Keratinocyte (primary cell): ENCODE measurements at regions not wholly inside any gene's neighbourhood (a gene's known extent, or its start where the extent isn't known, plus 50 kb on each side); places are given as distances from the start of the nearest gene placed in this dataset.

Experiments used
- DNase-seq: peaks from one replicate; pipeline ENCODE4 v3.0.0-alpha.2; 2011; ENCODE audit warnings: low read depth, missing footprints, low spot score
- FAIRE-seq: peaks from 2 replicates; lab custom pipeline; 2011; peaks lifted over from hg19 to GRCh38; lab: Jason Lieb, UNC
- H2AFZ ChIP-seq: 2 replicates; pipeline ENCODE4 v1.6.0; 2012; ENCODE audit warnings: low read length, control low read depth, inconsistent platforms; ENCODE audit not compliant: control insufficient read depth
- H3K27ac ChIP-seq: 2 replicates; pipeline ENCODE4 v1.5.1; 2011; ENCODE audit warnings: low read length; ENCODE audit not compliant: control insufficient read depth, insufficient read depth
- H3K27me3 ChIP-seq: 3 replicates; pipeline ENCODE4 v1.6.0; 2011; ENCODE audit warnings: low read length; ENCODE audit not compliant: control insufficient read depth, insufficient read depth; ENCODE audit errors: extremely low read depth
- H3K36me3 ChIP-seq, 2 experiments: 2 replicates in 1 of 2; 3 replicates in 1 of 2; pipeline ENCODE4 v1.5.1; 2011; ENCODE audit warnings: low read length in 2 of 2, mild to moderate bottlenecking in 1 of 2; ENCODE audit not compliant: control insufficient read depth in 2 of 2, insufficient read depth in 2 of 2; ENCODE audit errors: extremely low read depth in 1 of 2
- H3K4me1 ChIP-seq: 3 replicates; pipeline ENCODE4 v1.5.1; 2011; ENCODE audit warnings: low read length; ENCODE audit not compliant: control insufficient read depth, insufficient read depth; ENCODE audit errors: extremely low read depth
- H3K4me2 ChIP-seq: 3 replicates; pipeline ENCODE4 v1.6.0; 2011; ENCODE audit warnings: low read depth, low read length; ENCODE audit not compliant: control insufficient read depth, insufficient read depth; ENCODE audit errors: extremely low read depth
- H3K4me3 ChIP-seq, 3 experiments: fragments of 200-600 bp in 1 of 3; sonication (generic) in 1 of 3; 2 replicates in 2 of 3; 3 replicates in 1 of 3; pipeline ENCODE4 v1.5.1; 2011 to 2016; ENCODE audit warnings: low read length in 3 of 3, mild to moderate bottlenecking in 3 of 3, control low read depth in 2 of 3, inconsistent platforms in 1 of 3, low read depth in 1 of 3, mixed read lengths in 1 of 3, mixed run types in 1 of 3, moderate library complexity in 1 of 3; ENCODE audit not compliant: control insufficient read depth in 2 of 3, insufficient read depth in 2 of 3; ENCODE audit errors: extremely low read depth in 1 of 3
- H3K79me2 ChIP-seq: 2 replicates; pipeline ENCODE4 v1.6.0; 2012; ENCODE audit warnings: low read length; ENCODE audit not compliant: control insufficient read depth, insufficient read depth
- H3K9ac ChIP-seq: 3 replicates; pipeline ENCODE4 v1.6.0; 2011; ENCODE audit warnings: low read length; ENCODE audit not compliant: control insufficient read depth, insufficient read depth; ENCODE audit errors: extremely low read depth
- H3K9me1 ChIP-seq: 3 replicates; pipeline ENCODE4 v1.6.0; 2011; ENCODE audit warnings: low read length; ENCODE audit not compliant: control insufficient read depth, insufficient read depth; ENCODE audit errors: extremely low read depth
- H3K9me3 ChIP-seq: 2 replicates; pipeline ENCODE4 v1.5.1; 2012; ENCODE audit warnings: low read depth, low read length; ENCODE audit not compliant: control insufficient read depth
- H4K20me1 ChIP-seq: 3 replicates; pipeline ENCODE4 v1.6.0; 2011; ENCODE audit warnings: low read length; ENCODE audit not compliant: control insufficient read depth, insufficient read depth; ENCODE audit errors: extremely low read depth
- CTCF ChIP-seq, 3 experiments: IDR thresholded peaks in 1 of 3; conservative IDR thresholded peaks in 1 of 3; optimal IDR thresholded peaks in 1 of 3; 2 replicates in 2 of 3; 3 replicates in 1 of 3; pipeline versions ENCODE3 to v1.5.1; 2011; ENCODE audit warnings: low read length in 3 of 3, mild to moderate bottlenecking in 3 of 3, moderate library complexity in 2 of 3, control low read depth in 1 of 3, inconsistent platforms in 1 of 3; ENCODE audit not compliant: insufficient read depth in 2 of 3; ENCODE audit errors: extremely low read depth in 1 of 3
- EZH2 ChIP-seq: IDR thresholded peaks from one replicate; pipeline ENCODE4 v1.6.1; 2012; ENCODE audit warnings: inconsistent platforms, mild to moderate bottlenecking, low read length, moderate library complexity
- dilution Hi-C: fragments of 300-500 bp; cut with MboI; formaldehyde crosslinking; loops from one replicate; pipeline ENCODE4 v1.7.0; 2020; ENCODE audit warnings: low sequenced_read_pairs; ENCODE audit not compliant: extremely low pct_ligation_motif_present

- Histone ChIP-seq H3K9me3 (no peaks in the 10 kb centered on the region), H3K36me3 (no peaks in the 10 kb centered on the region), H3K27ac (no peak overlapping the region), H3K4me3 (no peak overlapping the region), H4K20me1 (no peaks in the 10 kb centered on the region), H3K4me1 (no peaks in the 10 kb centered on the region), H2AFZ (no peak overlapping the region), H3K9me1 (no peaks in the 10 kb centered on the region), H3K27me3 (no peaks in the 10 kb centered on the region), H3K4me2 (no peak overlapping the region), H3K79me2 (no peaks in the 10 kb centered on the region), H3K9ac (no peak overlapping the region)
- dilution Hi-C loops: no loop called here
- FAIRE-seq (no peak), DNase-seq (no peak)
- TF ChIP-seq EZH2: no peak
- no peak for TF ChIP-seq CTCF (optimal IDR thresholded peaks at IDR 0.05 in 1 of 3, IDR thresholded peaks at IDR 0.05 in 1 of 3, conservative IDR thresholded peaks at IDR 0.05 in 1 of 3; ENCODE audit: extremely low read depth in 1 of 3, insufficient read depth in 2 of 3, low read length in 3 of 3)
These were observed 61.9 kb upstream of the IGFBP2 start for GRCh38 chr2:216571178-216571908.

- no peaks in the 10 kb centered on the region for H3K27me3 ChIP-seq
- H3K9ac ChIP-seq: no peak overlapping the region
- H3K4me1 ChIP-seq: no peaks in the 10 kb centered on the region
- H3K9me3 ChIP-seq: no peaks in the 10 kb centered on the region
- H3K36me3 ChIP-seq: no peaks in the 10 kb centered on the region
- H3K4me3 ChIP-seq: no peak overlapping the region
- TF ChIP-seq EZH2 (no peak), CTCF (optimal IDR thresholded peaks at IDR 0.05 in 1 of 3, IDR thresholded peaks at IDR 0.05 in 1 of 3, conservative IDR thresholded peaks at IDR 0.05 in 1 of 3; ENCODE audit: extremely low read depth in 1 of 3, insufficient read depth in 2 of 3, low read length in 3 of 3) (no peak)
- H3K27ac ChIP-seq: no peak overlapping the region
- H3K9me1 ChIP-seq: no peaks in the 10 kb centered on the region
- no peak overlapping the region for H2AFZ ChIP-seq
- DNase-seq (no peak), FAIRE-seq (no peak)
- dilution Hi-C loops: no loop called here
- H3K79me2 ChIP-seq: no peaks in the 10 kb centered on the region
- no peaks in the 10 kb centered on the region for H4K20me1 ChIP-seq
- H3K4me2 ChIP-seq: no peak overlapping the region
These were observed 61.2 kb upstream of the IGFBP2 start for GRCh38 chr2:216571909-216572513.
